SW480 (cell line): ENCODE measurements at regions not wholly inside any gene's neighbourhood (a gene's known extent, or its start where the extent isn't known, plus 50 kb on each side); places are given as distances from the start of the nearest gene placed in this dataset.
"Not testable (repeated sequence)": the region's sequence is repeated elsewhere in the genome, so short reads cannot be mapped to it uniquely, and the experiment has no call there.

ENCODE experiments used
- DNase-seq: peaks from one replicate; pipeline ENCODE4 v3.0.0-alpha.2; 2016; ENCODE audit warnings: low spot score

GRCh38 chr9:88280816-88281382 is 107.3 kb upstream of the SPIN1 start:
- peak; percentile 81 for DNase-seq

GRCh38 chr9:88278036-88278435 is 110.2 kb upstream of the SPIN1 start:
- no peak for DNase-seq

- no peak for DNase-seq
Measured at GRCh38 chr9:88274078-88274477, 114.2 kb upstream of the SPIN1 start.

GRCh38 chr9:88272986-88273385 is 115.3 kb upstream of the SPIN1 start:
- DNase-seq: no peak

GRCh38 chr9:88270413-88270812 is 117.8 kb upstream of the SPIN1 start:
- DNase-seq: peak; percentile 21

- no peak for DNase-seq
Measured at GRCh38 chr9:88268886-88269285, 119.4 kb upstream of the SPIN1 start.

GRCh38 chr9:88267283-88267682 is 121.0 kb upstream of the SPIN1 start:
- DNase-seq: no peak

GRCh38 chr9:88266416-88266815 is 121.8 kb upstream of the SPIN1 start:
- no peak for DNase-seq

GRCh38 chr9:88259001-88259400 is 120.7 kb upstream of the SPATA31C2 start:
- no peak for DNase-seq

- DNase-seq: no peak
Measured at GRCh38 chr9:88258601-88259000, 120.3 kb upstream of the SPATA31C2 start.

- DNase-seq: no peak
Measured at GRCh38 chr9:88258024-88258423, 119.7 kb upstream of the SPATA31C2 start.

- no peak for DNase-seq
Measured at GRCh38 chr9:88256216-88256615, 117.9 kb upstream of the SPATA31C2 start.

- DNase-seq: not testable (repeated sequence)
Measured at GRCh38 chr9:88255806-88256205, 117.5 kb upstream of the SPATA31C2 start.

- DNase-seq: no peak
Measured at GRCh38 chr9:88251903-88252302, 113.6 kb upstream of the SPATA31C2 start.

GRCh38 chr9:88243736-88244135 is 105.5 kb upstream of the SPATA31C2 start:
- DNase-seq: peak; percentile 44

GRCh38 chr9:88242879-88243278 is 104.6 kb upstream of the SPATA31C2 start:
- no peak for DNase-seq

- no peak for DNase-seq
Measured at GRCh38 chr9:88237991-88238571, 99.8 kb upstream of the SPATA31C2 start.

GRCh38 chr9:88237479-88237961 is 99.2 kb upstream of the SPATA31C2 start:
- no peak for DNase-seq

GRCh38 chr9:88236511-88237478 is 98.5 kb upstream of the SPATA31C2 start:
- DNase-seq: no peak

- DNase-seq: no peak
Measured at GRCh38 chr9:88235615-88236014, 97.3 kb upstream of the SPATA31C2 start.

GRCh38 chr9:88234114-88234513 is 95.8 kb upstream of the SPATA31C2 start:
- DNase-seq: no peak

GRCh38 chr9:88233091-88233490 is 94.8 kb upstream of the SPATA31C2 start:
- DNase-seq: no peak

GRCh38 chr9:88230612-88231011 is 92.3 kb upstream of the SPATA31C2 start:
- no peak for DNase-seq
